Transverse colon (tissue), 4 donors: ENCODE measurements at regions not wholly inside any gene's neighbourhood (a gene's known extent, or its start where the extent isn't known, plus 50 kb on each side); places are given as distances from the start of the nearest gene placed in this dataset.

ENCODE experiments used
- DNase-seq: peaks from one replicate; pipeline ENCODE4 v3.0.0-alpha.2; 2019
- H3K27ac ChIP-seq, 4 donors: fragments of 200-600 bp; sonication (generic); 2 replicates each; pipeline ENCODE4 v1.5.1; 2016 to 2018; ENCODE audit warnings: inconsistent platforms in 4 of 4
- H3K27me3 ChIP-seq: fragments of 200-600 bp; sonication (generic); 2 replicates; pipeline ENCODE4 v1.5.1; 2017; ENCODE audit warnings: inconsistent platforms
- H3K36me3 ChIP-seq, 4 donors: fragments of 200-600 bp; sonication (generic); 2 replicates each; pipeline ENCODE4 v1.5.1; 2017 to 2019; ENCODE audit warnings: inconsistent platforms in 4 of 4
- H3K4me1 ChIP-seq, 4 donors: fragments of 200-600 bp; sonication (generic); 2 replicates each; pipeline ENCODE4 v1.5.1; 2017 to 2020; ENCODE audit warnings: inconsistent platforms in 4 of 4
- H3K4me3 ChIP-seq, 4 donors: fragments of 200-600 bp; sonication (generic); 1 replicate in 1 of 4; 2 replicates in 3 of 4; pipeline versions ENCODE4 v1.5.1 to v1.6.1; 2017 to 2019; ENCODE audit warnings: inconsistent platforms in 4 of 4
- H3K9me3 ChIP-seq, 2 donors: fragments of 200-600 bp; sonication (generic); 2 replicates each; pipeline ENCODE4 v1.5.1; 2017 to 2019; ENCODE audit warnings: inconsistent platforms in 2 of 2
- CTCF ChIP-seq, 5 experiments: fragments of 200-600 bp in 3 of 5; fragments of 450-650 bp in 2 of 5; sonication (generic) in 3 of 5; IDR thresholded peaks; 1 replicate in 2 of 5; 2 replicates in 3 of 5; pipeline ENCODE4 v1.5.1; 2016 to 2017; ENCODE audit warnings: antibody characterized with exemption in 5 of 5, inconsistent platforms in 3 of 5, mild to moderate bottlenecking in 2 of 5, moderate library complexity in 1 of 5
- EP300 ChIP-seq: sonication (generic); formaldehyde crosslinking; IDR thresholded peaks from one replicate; pipeline ENCODE4 v1.6.1; 2017; ENCODE audit warnings: antibody characterized with exemption, low read depth
- POLR2A ChIP-seq: fragments of 450-650 bp; IDR thresholded peaks from one replicate; pipeline ENCODE4 v1.6.1; 2016; ENCODE audit warnings: antibody characterized with exemption, mild to moderate bottlenecking, moderate library complexity
- POLR2AphosphoS5 ChIP-seq, 3 donors: sonication (generic); formaldehyde crosslinking; IDR thresholded peaks; one replicate each; pipeline ENCODE4 v1.6.1; 2016; ENCODE audit warnings: antibody characterized with exemption in 3 of 3
- WGBS, 2 donors: methylation state at CpG; one replicate each; pipeline ENCODE4 v1.1.5; 2018; ENCODE audit warnings: low coverage in 1 of 2; 5-methylcytosine and 5-hydroxymethylcytosine counted together
- in situ Hi-C, 4 donors: fragments of 200-750 bp; cut with MboI; loops; one replicate each; pipeline versions ENCODE4 v1.15.0 to v1.15.1; 2017; ENCODE audit warnings: low sequenced_read_pairs in 3 of 4, low pct_ligation_motif_present in 1 of 4, low pct_unique_long_range_greater_than_20kb in 1 of 4
- intact Hi-C: fragments of 100-400 bp; cut with DNase I; formaldehyde crosslinking; loops from one replicate; pipeline ENCODE4 v1.15.1; 2023; ENCODE audit warnings: low total_unique reads

GRCh38 chr1:102105931-102106550 lies 109.3 kb upstream of the OLFM3 start:
- in situ Hi-C loops, result no loop called here
- 43 to 56% methylated on average over 3 of the region's 3 CpGs for WGBS, 2 donors
- no peak for DNase-seq
- no peak overlapping the region for H3K27ac ChIP-seq
- no peak overlapping the region for H3K4me3 ChIP-seq
- peaks cover 0 to 25% (median 8%) of the 10 kb centered on the region in 4 donors for H3K4me1 ChIP-seq
- no peaks in the 10 kb centered on the region for H3K36me3 ChIP-seq
- intact Hi-C loops, result no loop called here
- H3K27me3 ChIP-seq, result no peaks in the 10 kb centered on the region
- H3K9me3 ChIP-seq, result no peaks in the 10 kb centered on the region
- no peak for TF ChIP-seq EP300
- TF ChIP-seq POLR2AphosphoS5 (IDR thresholded peaks at IDR 0.05), result no peak
- TF ChIP-seq CTCF (IDR thresholded peaks at IDR 0.05), result no peak
- no peak for TF ChIP-seq POLR2A

GRCh38 chr1:102103646-102104045 lies 106.9 kb upstream of the OLFM3 start:
- in situ Hi-C loops (no loop called here), intact Hi-C loops (no loop called here)
- TF ChIP-seq POLR2AphosphoS5 (IDR thresholded peaks at IDR 0.05) (no peak), EP300 (no peak), CTCF (IDR thresholded peaks at IDR 0.05) (no peak), POLR2A (no peak)
- 53 to 54% methylated on average over 4 of the region's 4 CpGs for WGBS, 2 donors
- no peaks in the 10 kb centered on the region for H3K9me3 ChIP-seq
- DNase-seq, result no peak
- no peak overlapping the region for H3K27ac ChIP-seq
- H3K4me3 ChIP-seq, result no peak overlapping the region
- H3K36me3 ChIP-seq, result no peaks in the 10 kb centered on the region
- peaks cover 0 to 14% (median 4%) of the 10 kb centered on the region in 4 donors for H3K4me1 ChIP-seq
- H3K27me3 ChIP-seq, result no peaks in the 10 kb centered on the region

GRCh38 chr1:102102276-102102780 lies 105.6 kb upstream of the OLFM3 start:
- Histone ChIP-seq H3K36me3 (no peaks in the 10 kb centered on the region), H3K4me3 (no peak overlapping the region), H3K27me3 (no peaks in the 10 kb centered on the region), H3K27ac (no peak overlapping the region), H3K9me3 (no peaks in the 10 kb centered on the region), H3K4me1 (peaks cover 0 to 14% (median 4%) of the 10 kb centered on the region in 4 donors)
- WGBS, 2 donors, result 71 to 83% methylated on average over 3 of the region's 3 CpGs
- no peak for TF ChIP-seq POLR2AphosphoS5 (IDR thresholded peaks at IDR 0.05)
- TF ChIP-seq EP300, result no peak
- no peak for TF ChIP-seq CTCF (IDR thresholded peaks at IDR 0.05)
- TF ChIP-seq POLR2A, result no peak
- in situ Hi-C loops, result no loop called here
- intact Hi-C loops, result no loop called here
- DNase-seq, result no peak

GRCh38 chr1:102100666-102101065 lies 103.9 kb upstream of the OLFM3 start:
- no peak for TF ChIP-seq EP300
- no peak for TF ChIP-seq POLR2AphosphoS5 (IDR thresholded peaks at IDR 0.05)
- TF ChIP-seq POLR2A, result no peak
- TF ChIP-seq CTCF (IDR thresholded peaks at IDR 0.05), result no peak
- H3K27ac ChIP-seq, result no peak overlapping the region
- H3K36me3 ChIP-seq, result no peaks in the 10 kb centered on the region
- intact Hi-C loops, result no loop called here
- no peaks in the 10 kb centered on the region for H3K9me3 ChIP-seq
- no peak for DNase-seq
- no peaks in the 10 kb centered on the region for H3K27me3 ChIP-seq
- H3K4me3 ChIP-seq, result no peak overlapping the region
- H3K4me1 ChIP-seq, result peaks cover 0 to 14% (median 4%) of the 10 kb centered on the region in 4 donors
- in situ Hi-C loops, result no loop called here
